Gastroesophageal sphincter (tissue), 3 donors: ENCODE measurements at regions not wholly inside any gene's neighbourhood (a gene's known extent, or its start where the extent isn't known, plus 50 kb on each side); places are given as distances from the start of the nearest gene placed in this dataset.

Source experiments
- EP300 ChIP-seq: sonication (generic); formaldehyde crosslinking; IDR thresholded peaks from one replicate; pipeline ENCODE4 v1.6.1; 2017; ENCODE audit warnings: antibody characterized with exemption, mild to moderate bottlenecking
- TF ChIP-seq, protein P1 (sequence below), 4 experiments: fragments of 200-600 bp in 2 of 4; fragments of 450-650 bp in 2 of 4; sonication (generic) in 1 of 4; IDR thresholded peaks; one replicate each; pipeline ENCODE4 v1.5.1; 2017 to 2019; ENCODE audit warnings: antibody characterized with exemption in 4 of 4, mild to moderate bottlenecking in 2 of 4, moderate library complexity in 2 of 4

DNA sequence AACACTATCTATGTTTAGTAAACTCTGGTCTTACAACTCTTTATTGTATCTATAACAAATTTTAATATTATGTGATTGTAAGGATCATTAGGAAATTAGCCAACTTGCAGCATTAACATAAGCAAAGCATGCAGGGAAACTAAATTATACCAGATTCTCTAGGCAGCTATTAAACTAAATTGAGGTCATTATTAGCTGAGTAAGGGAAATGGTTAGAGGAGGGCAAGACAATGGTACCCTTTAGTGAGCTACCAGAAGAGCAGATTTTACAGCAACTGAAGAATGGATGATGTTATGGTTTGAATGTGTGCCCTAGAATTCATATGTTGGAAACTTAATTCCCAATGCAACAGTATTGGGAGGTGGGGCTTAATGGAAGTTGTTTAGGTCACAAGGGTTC lies 79.1 kb downstream of the SMPDL3A start:
- no peak for TF ChIP-seq EP300
- TF ChIP-seq, protein P1, sequence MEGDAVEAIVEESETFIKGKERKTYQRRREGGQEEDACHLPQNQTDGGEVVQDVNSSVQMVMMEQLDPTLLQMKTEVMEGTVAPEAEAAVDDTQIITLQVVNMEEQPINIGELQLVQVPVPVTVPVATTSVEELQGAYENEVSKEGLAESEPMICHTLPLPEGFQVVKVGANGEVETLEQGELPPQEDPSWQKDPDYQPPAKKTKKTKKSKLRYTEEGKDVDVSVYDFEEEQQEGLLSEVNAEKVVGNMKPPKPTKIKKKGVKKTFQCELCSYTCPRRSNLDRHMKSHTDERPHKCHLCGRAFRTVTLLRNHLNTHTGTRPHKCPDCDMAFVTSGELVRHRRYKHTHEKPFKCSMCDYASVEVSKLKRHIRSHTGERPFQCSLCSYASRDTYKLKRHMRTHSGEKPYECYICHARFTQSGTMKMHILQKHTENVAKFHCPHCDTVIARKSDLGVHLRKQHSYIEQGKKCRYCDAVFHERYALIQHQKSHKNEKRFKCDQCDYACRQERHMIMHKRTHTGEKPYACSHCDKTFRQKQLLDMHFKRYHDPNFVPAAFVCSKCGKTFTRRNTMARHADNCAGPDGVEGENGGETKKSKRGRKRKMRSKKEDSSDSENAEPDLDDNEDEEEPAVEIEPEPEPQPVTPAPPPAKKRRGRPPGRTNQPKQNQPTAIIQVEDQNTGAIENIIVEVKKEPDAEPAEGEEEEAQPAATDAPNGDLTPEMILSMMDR (IDR thresholded peaks at IDR 0.05): no peak
